ENCODE measurements at regions not wholly inside any gene's neighbourhood (a gene's known extent, or its start where the extent isn't known, plus 50 kb on each side); places are given as distances from the start of the nearest gene placed in this dataset.

GRCh38 chr18:51647942-51648341 is 450.5 kb upstream of the MEX3C start:
- TF ChIP-seq CTCF (IDR thresholded peaks at IDR 0.05) (no peak), STAT6 (CRISPR knock-in tag; conservative IDR thresholded peaks at IDR 0.05; ENCODE audit: low read depth) (no peak), NFYB (CRISPR knock-in tag; conservative IDR thresholded peaks at IDR 0.05; ENCODE audit: low read depth) (no peak), ZNF416 (CRISPR knock-in tag; IDR thresholded peaks at IDR 0.05) (no peak), RELA (CRISPR knock-in tag; IDR thresholded peaks at IDR 0.05; ENCODE audit: borderline replicate concordance) (no peak), NFATC4 (CRISPR knock-in tag; IDR thresholded peaks at IDR 0.05) (no peak), FOXP1 (CRISPR knock-in tag; IDR thresholded peaks at IDR 0.05; ENCODE audit: borderline replicate concordance) (no peak), JUN (CRISPR knock-in tag; IDR thresholded peaks at IDR 0.05) (no peak)
- TF ChIP-seq, protein P1, sequence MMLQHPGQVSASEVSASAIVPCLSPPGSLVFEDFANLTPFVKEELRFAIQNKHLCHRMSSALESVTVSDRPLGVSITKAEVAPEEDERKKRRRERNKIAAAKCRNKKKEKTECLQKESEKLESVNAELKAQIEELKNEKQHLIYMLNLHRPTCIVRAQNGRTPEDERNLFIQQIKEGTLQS (CRISPR knock-in tag; conservative IDR thresholded peaks at IDR 0.05): no peak
- TF ChIP-seq, protein P2, sequence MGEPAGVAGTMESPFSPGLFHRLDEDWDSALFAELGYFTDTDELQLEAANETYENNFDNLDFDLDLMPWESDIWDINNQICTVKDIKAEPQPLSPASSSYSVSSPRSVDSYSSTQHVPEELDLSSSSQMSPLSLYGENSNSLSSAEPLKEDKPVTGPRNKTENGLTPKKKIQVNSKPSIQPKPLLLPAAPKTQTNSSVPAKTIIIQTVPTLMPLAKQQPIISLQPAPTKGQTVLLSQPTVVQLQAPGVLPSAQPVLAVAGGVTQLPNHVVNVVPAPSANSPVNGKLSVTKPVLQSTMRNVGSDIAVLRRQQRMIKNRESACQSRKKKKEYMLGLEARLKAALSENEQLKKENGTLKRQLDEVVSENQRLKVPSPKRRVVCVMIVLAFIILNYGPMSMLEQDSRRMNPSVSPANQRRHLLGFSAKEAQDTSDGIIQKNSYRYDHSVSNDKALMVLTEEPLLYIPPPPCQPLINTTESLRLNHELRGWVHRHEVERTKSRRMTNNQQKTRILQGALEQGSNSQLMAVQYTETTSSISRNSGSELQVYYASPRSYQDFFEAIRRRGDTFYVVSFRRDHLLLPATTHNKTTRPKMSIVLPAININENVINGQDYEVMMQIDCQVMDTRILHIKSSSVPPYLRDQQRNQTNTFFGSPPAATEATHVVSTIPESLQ (CRISPR knock-in tag; IDR thresholded peaks at IDR 0.05): no peak
